ENCODE measurements at regions not wholly inside any gene's neighbourhood (a gene's known extent, or its start where the extent isn't known, plus 50 kb on each side); places are given as distances from the start of the nearest gene placed in this dataset.
A peak's percentile ranks its signal among the peaks of the same experiment; 100 is the strongest.

DNA sequence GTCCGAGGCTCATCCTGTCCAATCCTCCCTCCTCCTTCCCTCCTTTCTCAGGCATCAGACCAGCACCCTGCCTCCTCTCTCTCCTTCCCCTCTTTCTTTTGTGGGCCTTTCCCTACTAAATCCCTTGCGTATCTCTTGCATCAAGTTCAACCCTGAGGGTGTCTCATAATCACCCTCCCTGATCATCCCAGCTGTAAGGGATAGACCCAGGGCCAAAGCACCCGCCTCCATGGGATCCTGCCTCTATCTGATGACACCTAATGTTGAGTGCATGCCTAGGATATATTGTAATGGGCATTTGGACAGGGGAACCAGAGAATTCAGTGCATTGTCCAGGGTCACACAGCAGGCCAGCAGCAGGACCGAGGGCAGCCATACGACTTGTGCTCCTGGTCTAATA lies 84.9 kb downstream of the PHETA1 start:
- FAIRE-seq = no peak
- 63% methylated on average over 4 of the region's 5 CpGs for WGBS (ENCODE audit: missing lambda C conversion rate)

DNA sequence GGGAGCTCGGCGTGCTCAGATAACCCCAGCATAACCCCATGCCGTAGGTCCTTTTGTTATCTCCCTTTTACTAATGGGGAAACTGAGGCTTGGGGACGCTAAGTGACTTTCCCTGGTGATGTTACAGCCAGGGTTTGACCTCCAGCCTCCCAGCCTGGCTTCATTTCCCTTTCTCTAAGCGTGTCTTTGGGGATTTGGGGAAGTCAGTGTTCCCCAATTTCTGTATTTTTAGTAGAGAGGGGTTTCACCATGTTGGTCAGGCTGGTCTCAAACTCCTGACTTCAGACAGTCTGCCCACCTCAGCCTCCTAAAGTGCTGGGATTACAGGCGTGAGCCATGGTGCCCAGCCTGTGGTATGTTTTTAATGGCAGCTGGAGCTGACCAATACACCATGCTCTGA lies 85.4 kb downstream of the PHETA1 start:
- POLR2A ChIA-PET = no interaction called here
- no peak for FAIRE-seq
- ATAC-seq = no peak

More for the DNA sequence above, 84.9 kb downstream of the PHETA1 start:
- TF ChIP-seq HEYL (CRISPR knock-in tag; IDR thresholded peaks at IDR 0.05) = no peak
- TF ChIP-seq ZFP36 (IDR thresholded peaks at IDR 0.05; ENCODE audit: borderline replicate concordance, partially characterized antibody) = no peak
- TF ChIP-seq, protein P1, sequence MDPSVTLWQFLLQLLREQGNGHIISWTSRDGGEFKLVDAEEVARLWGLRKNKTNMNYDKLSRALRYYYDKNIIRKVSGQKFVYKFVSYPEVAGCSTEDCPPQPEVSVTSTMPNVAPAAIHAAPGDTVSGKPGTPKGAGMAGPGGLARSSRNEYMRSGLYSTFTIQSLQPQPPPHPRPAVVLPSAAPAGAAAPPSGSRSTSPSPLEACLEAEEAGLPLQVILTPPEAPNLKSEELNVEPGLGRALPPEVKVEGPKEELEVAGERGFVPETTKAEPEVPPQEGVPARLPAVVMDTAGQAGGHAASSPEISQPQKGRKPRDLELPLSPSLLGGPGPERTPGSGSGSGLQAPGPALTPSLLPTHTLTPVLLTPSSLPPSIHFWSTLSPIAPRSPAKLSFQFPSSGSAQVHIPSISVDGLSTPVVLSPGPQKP (IDR thresholded peaks at IDR 0.05; ENCODE audit: low read depth, low read length) = no peak
- TF ChIP-seq RFX5 (IDR thresholded peaks at IDR 0.05) = no peak
- TF ChIP-seq, protein P2, sequence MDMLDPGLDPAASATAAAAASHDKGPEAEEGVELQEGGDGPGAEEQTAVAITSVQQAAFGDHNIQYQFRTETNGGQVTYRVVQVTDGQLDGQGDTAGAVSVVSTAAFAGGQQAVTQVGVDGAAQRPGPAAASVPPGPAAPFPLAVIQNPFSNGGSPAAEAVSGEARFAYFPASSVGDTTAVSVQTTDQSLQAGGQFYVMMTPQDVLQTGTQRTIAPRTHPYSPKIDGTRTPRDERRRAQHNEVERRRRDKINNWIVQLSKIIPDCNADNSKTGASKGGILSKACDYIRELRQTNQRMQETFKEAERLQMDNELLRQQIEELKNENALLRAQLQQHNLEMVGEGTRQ (IDR thresholded peaks at IDR 0.05) = no peak
- TF ChIP-seq POLR2AphosphoS2 (conservative IDR thresholded peaks at IDR 0.05; ENCODE audit: low read length) = no peak
- TF ChIP-seq MYC (IDR thresholded peaks at IDR 0.05; ENCODE audit: borderline replicate concordance, low read length) = no peak
- TF ChIP-seq, protein P3, sequence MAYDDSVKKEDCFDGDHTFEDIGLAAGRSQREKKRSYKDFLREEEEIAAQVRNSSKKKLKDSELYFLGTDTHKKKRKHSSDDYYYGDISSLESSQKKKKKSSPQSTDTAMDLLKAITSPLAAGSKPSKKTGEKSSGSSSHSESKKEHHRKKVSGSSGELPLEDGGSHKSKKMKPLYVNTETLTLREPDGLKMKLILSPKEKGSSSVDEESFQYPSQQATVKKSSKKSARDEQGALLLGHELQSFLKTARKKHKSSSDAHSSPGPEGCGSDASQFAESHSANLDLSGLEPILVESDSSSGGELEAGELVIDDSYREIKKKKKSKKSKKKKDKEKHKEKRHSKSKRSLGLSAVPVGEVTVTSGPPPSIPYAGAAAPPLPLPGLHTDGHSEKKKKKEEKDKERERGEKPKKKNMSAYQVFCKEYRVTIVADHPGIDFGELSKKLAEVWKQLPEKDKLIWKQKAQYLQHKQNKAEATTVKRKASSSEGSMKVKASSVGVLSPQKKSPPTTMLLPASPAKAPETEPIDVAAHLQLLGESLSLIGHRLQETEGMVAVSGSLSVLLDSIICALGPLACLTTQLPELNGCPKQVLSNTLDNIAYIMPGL (CRISPR knock-in tag; IDR thresholded peaks at IDR 0.05; ENCODE audit: borderline replicate concordance) = no peak
- no peak for TF ChIP-seq RARB (CRISPR knock-in tag; IDR thresholded peaks at IDR 0.05)
- TF ChIP-seq, protein P4, sequence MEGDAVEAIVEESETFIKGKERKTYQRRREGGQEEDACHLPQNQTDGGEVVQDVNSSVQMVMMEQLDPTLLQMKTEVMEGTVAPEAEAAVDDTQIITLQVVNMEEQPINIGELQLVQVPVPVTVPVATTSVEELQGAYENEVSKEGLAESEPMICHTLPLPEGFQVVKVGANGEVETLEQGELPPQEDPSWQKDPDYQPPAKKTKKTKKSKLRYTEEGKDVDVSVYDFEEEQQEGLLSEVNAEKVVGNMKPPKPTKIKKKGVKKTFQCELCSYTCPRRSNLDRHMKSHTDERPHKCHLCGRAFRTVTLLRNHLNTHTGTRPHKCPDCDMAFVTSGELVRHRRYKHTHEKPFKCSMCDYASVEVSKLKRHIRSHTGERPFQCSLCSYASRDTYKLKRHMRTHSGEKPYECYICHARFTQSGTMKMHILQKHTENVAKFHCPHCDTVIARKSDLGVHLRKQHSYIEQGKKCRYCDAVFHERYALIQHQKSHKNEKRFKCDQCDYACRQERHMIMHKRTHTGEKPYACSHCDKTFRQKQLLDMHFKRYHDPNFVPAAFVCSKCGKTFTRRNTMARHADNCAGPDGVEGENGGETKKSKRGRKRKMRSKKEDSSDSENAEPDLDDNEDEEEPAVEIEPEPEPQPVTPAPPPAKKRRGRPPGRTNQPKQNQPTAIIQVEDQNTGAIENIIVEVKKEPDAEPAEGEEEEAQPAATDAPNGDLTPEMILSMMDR (IDR thresholded peaks at IDR 0.05) = no peak
- TF ChIP-seq FOXS1 (CRISPR knock-in tag; IDR thresholded peaks at IDR 0.05) = no peak
- TF ChIP-seq KDM5A (IDR thresholded peaks at IDR 0.05) = no peak
- TF ChIP-seq TP53 (CRISPR knock-in tag; IDR thresholded peaks at IDR 0.05) = no peak
- TF ChIP-seq, protein P5, sequence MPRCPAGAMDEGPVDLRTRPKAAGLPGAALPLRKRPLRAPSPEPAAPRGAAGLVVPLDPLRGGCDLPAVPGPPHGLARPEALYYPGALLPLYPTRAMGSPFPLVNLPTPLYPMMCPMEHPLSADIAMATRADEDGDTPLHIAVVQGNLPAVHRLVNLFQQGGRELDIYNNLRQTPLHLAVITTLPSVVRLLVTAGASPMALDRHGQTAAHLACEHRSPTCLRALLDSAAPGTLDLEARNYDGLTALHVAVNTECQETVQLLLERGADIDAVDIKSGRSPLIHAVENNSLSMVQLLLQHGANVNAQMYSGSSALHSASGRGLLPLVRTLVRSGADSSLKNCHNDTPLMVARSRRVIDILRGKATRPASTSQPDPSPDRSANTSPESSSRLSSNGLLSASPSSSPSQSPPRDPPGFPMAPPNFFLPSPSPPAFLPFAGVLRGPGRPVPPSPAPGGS (IDR thresholded peaks at IDR 0.05) = no peak
- Histone ChIP-seq H3K27ac (no peak overlapping the region), H3K4me3 (no peak overlapping the region), H3K4me2 (no peak overlapping the region), H3K9me3 (peaks cover 7% of the 10 kb centered on the region; the same call in 1 of the 3 replicates), H3K4me1 (no peaks in the 10 kb centered on the region)
- ChIA-PET POLR2A (no interaction called here), CTCF (interaction anchor here (1.3 to 2.8 kb wide), 4 partner anchors 9 to 16 kb away, joined by 3 to 8 read pairs (median 7); no protein-coding TSS in a partner anchor)
- DNase-seq (ENCODE audit: low read depth in 1 of 2, low spot score in 1 of 2) = no peak
- peak in 1 of 2 experiments; percentile 24; a peak in 1 of 6 replicates for ATAC-seq

DNA sequence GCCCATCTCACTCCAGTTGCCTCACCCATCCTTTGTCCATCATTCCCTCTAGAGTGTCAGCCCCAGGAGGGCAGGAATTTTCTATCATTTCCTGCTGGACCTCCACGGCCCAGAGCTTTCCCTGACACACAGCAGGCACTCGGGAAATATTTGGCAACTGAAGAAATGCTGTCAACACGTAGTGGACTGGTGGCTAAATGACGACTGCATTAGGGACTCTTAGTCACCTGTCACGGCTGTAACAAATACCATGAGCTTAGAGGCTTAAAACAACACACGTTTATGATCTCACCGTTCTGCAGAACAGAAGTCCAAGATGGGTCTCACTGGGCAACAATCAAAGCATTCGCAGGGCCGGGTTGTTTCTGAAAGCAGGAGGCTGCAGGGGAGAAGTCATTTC lies 91.3 kb downstream of the PHETA1 start:
- ATAC-seq (no peak), DNase-seq (ENCODE audit: low read depth in 1 of 2, low spot score in 1 of 2) (no peak), FAIRE-seq (no peak)
- no peak for TF ChIP-seq HDAC2 (IDR thresholded peaks at IDR 0.05)
- H3K27ac ChIP-seq = no peak overlapping the region
- H3K9me3 ChIP-seq = peaks cover 7% of the 10 kb centered on the region; the same call in 1 of the 3 replicates
- 0 out of 3 replicates have a peak, but pooled peaks cover 7% of the 10 kb centered on the region for H3K4me1 ChIP-seq
- no peak overlapping the region for H3K4me2 ChIP-seq
- ChIA-PET CTCF (interaction anchor here (1.5 to 13.0 kb wide), 4 partner anchors 8 to 253 kb away, joined by 3 to 112 read pairs (median 42); no protein-coding TSS in a partner anchor), POLR2A (no interaction called here)
- no peak overlapping the region for H3K4me3 ChIP-seq
- WGBS (ENCODE audit: missing lambda C conversion rate) = 22% methylated on average over 9 of the region's 9 CpGs

More for the DNA sequence above, 85.4 kb downstream of the PHETA1 start:
- CTCF ChIA-PET = interaction anchor here (1.3 to 2.8 kb wide), 3 partner anchors 9 to 17 kb away, joined by 3 to 8 read pairs (median 8); no protein-coding TSS in a partner anchor
- Histone ChIP-seq H3K4me2 (no peak overlapping the region), H3K4me3 (no peak overlapping the region), H3K4me1 (no peaks in the 10 kb centered on the region), H3K9me3 (peaks cover 7% of the 10 kb centered on the region; the same call in 1 of the 3 replicates), H3K27ac (no peak overlapping the region)
- WGBS (ENCODE audit: missing lambda C conversion rate) = 49% methylated on average over 6 of the region's 6 CpGs
- no peak for TF ChIP-seq RARB (CRISPR knock-in tag; IDR thresholded peaks at IDR 0.05)
- DNase-seq (ENCODE audit: low read depth in 1 of 2, low spot score in 1 of 2) = no peak

All from A549 (cell line).